H1 (cell line): ENCODE measurements at regions not wholly inside any gene's neighbourhood (a gene's known extent, or its start where the extent isn't known, plus 50 kb on each side); places are given as distances from the start of the nearest gene placed in this dataset.

ENCODE experiments used
- FOSL1 ChIP-seq: IDR thresholded peaks from 2 replicates; pipeline ENCODE4 v1.6.1; 2011; ENCODE audit warnings: mild to moderate bottlenecking, low read depth, low read length, moderate library complexity; ENCODE audit not compliant: insufficient read depth
- SAP30 ChIP-seq: fragments of 300-600 bp; sonication (generic); IDR thresholded peaks from 2 replicates; pipeline ENCODE4 v1.7.1; 2012; ENCODE audit warnings: low read length, moderate library complexity, mild to moderate bottlenecking, inconsistent platforms; ENCODE audit not compliant: insufficient read depth, insufficient replicate concordance

GRCh38 chrX:147191361-147191760, 376.8 kb upstream of the CXorf51A start (continued):
- TF ChIP-seq SAP30: no peak
- no peak for TF ChIP-seq FOSL1
